Liver (tissue), 8 donors: ENCODE measurements at regions not wholly inside any gene's neighbourhood (a gene's known extent, or its start where the extent isn't known, plus 50 kb on each side); places are given as distances from the start of the nearest gene placed in this dataset.

Experiments
- DNase-seq: peaks from one replicate; pipeline ENCODE4 v3.0.0-alpha.2; 2017; ENCODE audit warnings: low spot score
- H3K27ac ChIP-seq, 2 donors: one replicate each; pipeline ENCODE4 v1.7.0; 2013; ENCODE audit warnings: inconsistent platforms in 2 of 2, low read length in 2 of 2, control low read depth in 1 of 2, low read depth in 1 of 2, mild to moderate bottlenecking in 1 of 2
- H3K27me3 ChIP-seq, 4 donors: one replicate each; pipeline versions ENCODE4 v1.6.1 to v1.7.0; 2013; ENCODE audit warnings: low read length in 3 of 4, inconsistent platforms in 1 of 4, mild to moderate bottlenecking in 1 of 4, moderate library complexity in 1 of 4; ENCODE audit not compliant: control insufficient read depth in 4 of 4, insufficient read depth in 4 of 4
- H3K36me3 ChIP-seq, 4 donors: one replicate each; pipeline versions ENCODE4 v1.6.1 to v1.7.0; 2013; ENCODE audit warnings: low read length in 3 of 4, mild to moderate bottlenecking in 3 of 4, low read depth in 1 of 4, moderate library complexity in 1 of 4; ENCODE audit not compliant: control insufficient read depth in 4 of 4, insufficient read depth in 3 of 4
- H3K4me1 ChIP-seq, 4 donors: one replicate each; pipeline versions ENCODE4 v1.6.1 to v1.7.0; 2013; ENCODE audit warnings: low read length in 3 of 4, mild to moderate bottlenecking in 3 of 4, moderate library complexity in 1 of 4; ENCODE audit not compliant: control insufficient read depth in 4 of 4, insufficient read depth in 4 of 4
- H3K4me3 ChIP-seq, 3 donors: one replicate each; pipeline versions ENCODE4 v1.6.1 to v1.7.0; 2013; ENCODE audit warnings: low read length in 3 of 3, control low read depth in 1 of 3, low read depth in 1 of 3, mild to moderate bottlenecking in 1 of 3
- H3K9ac ChIP-seq, 2 donors: one replicate each; pipeline ENCODE4 v1.7.0; 2013; ENCODE audit warnings: low read length in 2 of 2, mild to moderate bottlenecking in 2 of 2, moderate library complexity in 2 of 2, control low read depth in 1 of 2, low read depth in 1 of 2
- H3K9me3 ChIP-seq, 4 donors: one replicate each; pipeline versions ENCODE4 v1.6.1 to v1.7.0; 2013; ENCODE audit warnings: low read length in 3 of 4; ENCODE audit not compliant: control insufficient read depth in 4 of 4
- ATF3 ChIP-seq: IDR thresholded peaks from 2 replicates; pipeline ENCODE4 v1.6.1; 2016; ENCODE audit warnings: antibody characterized with exemption
- CTCF ChIP-seq: fragments of 150-350 bp; IDR thresholded peaks from 2 replicates; pipeline ENCODE4 v1.5.1; 2017; ENCODE audit warnings: improper control_type of control experiment, low read depth, low read length; ENCODE audit not compliant: missing input control
- EGR1 ChIP-seq, 2 donors: IDR thresholded peaks; 2 replicates each; pipeline ENCODE4 v1.6.1; 2016 to 2018; ENCODE audit warnings: antibody characterized with exemption in 2 of 2, low read depth in 2 of 2
- FOXA1 ChIP-seq: IDR thresholded peaks from 2 replicates; pipeline ENCODE4 v1.6.1; 2016; ENCODE audit warnings: antibody characterized with exemption
- FOXA2 ChIP-seq: IDR thresholded peaks from 2 replicates; pipeline ENCODE4 v1.6.1; 2016; ENCODE audit warnings: antibody characterized with exemption
- GABPA ChIP-seq, 2 donors: IDR thresholded peaks in 1 of 2; conservative IDR thresholded peaks in 1 of 2; 2 replicates each; pipeline ENCODE4 v1.6.1; 2016; ENCODE audit warnings: antibody characterized with exemption in 2 of 2, mild to moderate bottlenecking in 1 of 2, moderate library complexity in 1 of 2
- HNF4A ChIP-seq, 2 donors: conservative IDR thresholded peaks; 2 replicates each; pipeline ENCODE4 v1.6.1; 2016; ENCODE audit warnings: antibody characterized with exemption in 2 of 2, mild to moderate bottlenecking in 2 of 2
- HNF4G ChIP-seq: IDR thresholded peaks from 2 replicates; pipeline ENCODE4 v1.6.1; 2016; ENCODE audit warnings: antibody characterized with exemption
- JUND ChIP-seq, 2 donors: IDR thresholded peaks; 2 replicates each; pipeline ENCODE4 v1.6.1; 2016; ENCODE audit warnings: antibody characterized with exemption in 2 of 2
- MAX ChIP-seq: IDR thresholded peaks from 2 replicates; pipeline ENCODE4 v1.6.1; 2016; ENCODE audit warnings: antibody characterized with exemption
- NR2F2 ChIP-seq: IDR thresholded peaks from 2 replicates; pipeline ENCODE4 v1.6.1; 2016; ENCODE audit warnings: antibody characterized with exemption
- RAD21 ChIP-seq, 2 donors: IDR thresholded peaks; 2 replicates each; pipeline ENCODE4 v1.6.1; 2016; ENCODE audit warnings: antibody characterized with exemption in 2 of 2, mild to moderate bottlenecking in 2 of 2
- REST ChIP-seq: IDR thresholded peaks from 2 replicates; pipeline ENCODE4 v1.6.1; 2016; ENCODE audit warnings: antibody characterized with exemption, mild to moderate bottlenecking
- RXRA ChIP-seq, 2 donors: IDR thresholded peaks; 2 replicates each; pipeline ENCODE4 v1.6.1; 2017 to 2018; ENCODE audit warnings: antibody characterized with exemption in 2 of 2, mild to moderate bottlenecking in 1 of 2
- SP1 ChIP-seq: IDR thresholded peaks from 2 replicates; pipeline ENCODE4 v1.6.1; 2018; ENCODE audit warnings: antibody characterized with exemption, mild to moderate bottlenecking
- TAF1 ChIP-seq: conservative IDR thresholded peaks from 2 replicates; pipeline ENCODE4 v1.6.1; 2016; ENCODE audit warnings: antibody characterized with exemption, mild to moderate bottlenecking
- YY1 ChIP-seq: IDR thresholded peaks from 2 replicates; pipeline ENCODE4 v1.6.1; 2016; ENCODE audit warnings: antibody characterized with exemption, mild to moderate bottlenecking
- ZBTB33 ChIP-seq: IDR thresholded peaks from 2 replicates; pipeline ENCODE4 v1.6.1; 2016; ENCODE audit warnings: antibody characterized with exemption
- WGBS: extraction: QIAGEN DNeasy Blood & Tissue Kit; methylation state at CpG from one replicate; pipeline ENCODE4 v1.1.7; 2013; 5-methylcytosine and 5-hydroxymethylcytosine counted together
- donor health status: healthy.
- donor health status: healthy.
- donor health status: healthy.
- donor health status: healthy.
- donor health status: healthy.

- Histone ChIP-seq H3K4me1 (peaks cover 0 to 7% (median 1%) of the 10 kb centered on the region in 4 donors), H3K9me3 (peaks cover 0 to 2% (median 0%) of the 10 kb centered on the region in 4 donors), H3K9ac (peak overlapping the region; percentile 16 to 61), H3K4me3 (no peak overlapping the region), H3K27me3 (no peaks in the 10 kb centered on the region), H3K27ac (peak overlapping the region; percentile 81 to 87), H3K36me3 (no peaks in the 10 kb centered on the region)
- TF ChIP-seq HNF4A (conservative IDR thresholded peaks at IDR 0.05) = peak; percentile 22 to 49
- no peak for TF ChIP-seq EGR1 (IDR thresholded peaks at IDR 0.05; ENCODE audit: low read depth in 2 of 2)
- TF ChIP-seq RAD21 (IDR thresholded peaks at IDR 0.05) = no peak
- DNase-seq = no peak
- WGBS = 36% methylated on average over 1 of the region's 1 CpG
Observed at GRCh38 chr12:74963304-74963703, 246.3 kb downstream of the KCNC2 start.

- TF ChIP-seq REST (peak; percentile 87), NR2F2 (no peak), TAF1 (peak; percentile 96), EGR1 (IDR thresholded peaks at IDR 0.05; ENCODE audit: low read depth in 2 of 2) (peak; percentile 43 to 54), RAD21 (IDR thresholded peaks at IDR 0.05) (peak; percentile 28 to 30), FOXA2 (peak; percentile 85), CTCF (no peak), FOXA1 (peak; percentile 79), GABPA (IDR thresholded peaks at IDR 0.05 in 1 of 2, conservative IDR thresholded peaks at IDR 0.05 in 1 of 2) (peak in 1 of 2 donors; percentile 45), ZBTB33 (peak; percentile 76), JUND (IDR thresholded peaks at IDR 0.05) (peak; percentile 50 to 53), HNF4G (no peak), RXRA (IDR thresholded peaks at IDR 0.05) (peak in 1 of 2 donors; percentile 52), YY1 (no peak), HNF4A (conservative IDR thresholded peaks at IDR 0.05) (peak in 1 of 2 donors; percentile 21), SP1 (peak; percentile 78), MAX (peak; percentile 45), ATF3 (peak; percentile 65)
- no peaks in the 10 kb centered on the region for H3K36me3 ChIP-seq
- peak overlapping the region; percentile 81 to 87 for H3K27ac ChIP-seq
- H3K27me3 ChIP-seq = no peaks in the 10 kb centered on the region
- H3K4me3 ChIP-seq = peak overlapping the region; percentile 27 to 57 (median 45)
- H3K9ac ChIP-seq = peak overlapping the region; percentile 37 to 68
- H3K9me3 ChIP-seq = peaks cover 0 to 2% (median 0%) of the 10 kb centered on the region in 4 donors
- WGBS = 35% methylated on average over 5 of the region's 5 CpGs
- no peak for DNase-seq
- peaks cover 0 to 7% (median 1%) of the 10 kb centered on the region in 4 donors for H3K4me1 ChIP-seq
Observed at GRCh38 chr12:74963867-74964331, 245.7 kb downstream of the KCNC2 start.
